IgD-negative memory B cell (primary cell): ENCODE measurements at regions not wholly inside any gene's neighbourhood (a gene's known extent, or its start where the extent isn't known, plus 50 kb on each side); places are given as distances from the start of the nearest gene placed in this dataset.

Experiments
- H3K27ac Mint-ChIP-seq, 3 donors: one replicate each; pipeline ENCODE4 v1.8.0; 2020 to 2022; ENCODE audit warnings: mild to moderate bottlenecking in 3 of 3, mixed read lengths in 3 of 3, moderate library complexity in 1 of 3
- H3K27me3 Mint-ChIP-seq: one replicate; pipeline ENCODE4 v1.8.0; 2021; ENCODE audit warnings: mixed read lengths
- H3K36me3 Mint-ChIP-seq: one replicate; pipeline ENCODE4 v1.8.0; 2020; ENCODE audit warnings: mild to moderate bottlenecking, mixed read lengths
- H3K4me1 Mint-ChIP-seq, 3 donors: one replicate each; pipeline ENCODE4 v1.8.0; 2020 to 2022; ENCODE audit warnings: mixed read lengths in 3 of 3, mild to moderate bottlenecking in 1 of 3
- H3K4me3 Mint-ChIP-seq, 4 donors: one replicate each; pipeline ENCODE4 v1.8.0; 2020 to 2022; ENCODE audit warnings: mild to moderate bottlenecking in 4 of 4, mixed read lengths in 4 of 4, moderate library complexity in 3 of 4
- H3K9me3 Mint-ChIP-seq, 3 donors: one replicate each; pipeline ENCODE4 v1.8.0; 2020 to 2021; ENCODE audit warnings: mixed read lengths in 3 of 3, mild to moderate bottlenecking in 1 of 3

- H3K4me1 Mint-ChIP-seq = no peaks in the 10 kb centered on the region
- no peaks in the 10 kb centered on the region for H3K36me3 Mint-ChIP-seq
- H3K4me3 Mint-ChIP-seq = no peak overlapping the region
- peaks cover 2 to 11% (median 8%) of the 10 kb centered on the region in 3 donors for H3K9me3 Mint-ChIP-seq
- no peaks in the 10 kb centered on the region for H3K27me3 Mint-ChIP-seq
- no peak overlapping the region for H3K27ac Mint-ChIP-seq
These were observed 794.8 kb upstream of the SEL1L start for GRCh38 chr14:82328442-82328841.

- Mint-ChIP-seq H3K27ac (no peak overlapping the region), H3K27me3 (no peaks in the 10 kb centered on the region), H3K9me3 (peaks cover 2 to 18% (median 4%) of the 10 kb centered on the region in 3 donors), H3K4me1 (no peaks in the 10 kb centered on the region), H3K36me3 (no peaks in the 10 kb centered on the region), H3K4me3 (no peak overlapping the region)
These were observed 807.7 kb upstream of the SEL1L start for GRCh38 chr14:82341261-82341810.

- H3K4me1 Mint-ChIP-seq = no peaks in the 10 kb centered on the region
- no peak overlapping the region for H3K27ac Mint-ChIP-seq
- H3K36me3 Mint-ChIP-seq = no peaks in the 10 kb centered on the region
- peaks cover 0 to 18% (median 4%) of the 10 kb centered on the region in 3 donors for H3K9me3 Mint-ChIP-seq
- no peaks in the 10 kb centered on the region for H3K27me3 Mint-ChIP-seq
- no peak overlapping the region for H3K4me3 Mint-ChIP-seq
These were observed 808.9 kb upstream of the SEL1L start for GRCh38 chr14:82342596-82342995.

DNA sequence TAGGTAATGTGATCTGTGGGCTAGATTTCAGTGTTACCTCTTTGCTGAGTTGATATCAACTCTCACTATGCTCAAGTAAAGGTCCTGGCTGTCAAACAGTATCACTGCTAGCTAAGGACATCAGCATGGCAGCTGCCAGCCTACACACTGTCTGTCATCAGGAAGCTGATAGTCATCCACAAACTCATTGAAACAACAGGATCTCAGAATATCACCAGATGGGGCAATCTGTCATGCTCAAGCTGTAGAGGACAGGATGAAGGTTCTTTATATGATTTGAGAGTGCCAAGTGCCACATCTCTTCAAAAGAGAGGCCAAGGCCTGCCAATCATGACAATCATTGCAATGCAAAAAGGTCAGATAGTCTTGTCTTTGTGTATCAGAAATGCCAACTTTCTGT, 811.5 kb upstream of the SEL1L start:
- H3K4me3 Mint-ChIP-seq = no peak overlapping the region
- H3K36me3 Mint-ChIP-seq = no peaks in the 10 kb centered on the region
- H3K9me3 Mint-ChIP-seq = peaks cover 0 to 14% (median under 1%) of the 10 kb centered on the region in 3 donors
- no peak overlapping the region for H3K27ac Mint-ChIP-seq
- H3K27me3 Mint-ChIP-seq = no peaks in the 10 kb centered on the region
- H3K4me1 Mint-ChIP-seq = no peaks in the 10 kb centered on the region

DNA sequence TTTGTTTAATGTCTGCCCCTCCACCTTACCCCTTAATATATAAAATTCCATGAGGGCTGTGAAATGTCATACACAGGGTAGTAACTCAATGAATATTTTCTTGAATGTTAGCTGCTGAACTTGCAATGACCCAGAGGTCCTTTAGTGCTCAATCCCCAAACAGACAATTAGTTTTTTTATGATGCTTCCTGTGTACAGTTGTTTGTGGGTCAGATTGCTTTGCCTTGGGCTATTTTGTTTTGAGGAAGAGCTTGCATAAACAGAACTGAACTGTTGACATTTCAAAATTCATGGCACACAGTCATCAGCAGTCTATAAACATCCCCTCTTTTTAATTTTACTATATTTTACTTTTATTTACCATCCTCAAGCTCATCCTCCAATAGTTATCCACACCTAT, 820.5 kb upstream of the SEL1L start:
- H3K27ac Mint-ChIP-seq = no peak overlapping the region
- H3K4me3 Mint-ChIP-seq = no peak overlapping the region

DNA sequence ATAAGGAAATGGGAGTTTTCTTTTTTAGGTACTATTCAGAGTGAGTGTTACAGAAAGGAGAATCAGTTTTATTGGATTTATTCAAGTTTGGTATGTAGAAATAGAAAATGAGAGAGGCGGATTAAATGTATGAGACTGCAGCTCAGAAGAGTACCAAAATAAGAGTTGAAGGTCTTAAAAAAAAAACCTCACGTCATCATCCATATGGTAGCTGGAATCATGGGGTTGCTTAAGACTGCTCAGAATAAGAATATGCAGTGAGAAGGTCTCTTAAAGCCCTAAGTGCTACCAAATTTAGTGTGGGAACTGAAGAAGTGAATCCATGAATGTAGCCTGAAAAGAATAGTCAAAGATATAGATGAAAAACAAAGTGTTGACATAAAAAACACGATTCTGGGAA, 825.5 kb upstream of the SEL1L start:
- H3K27me3 Mint-ChIP-seq = no peaks in the 10 kb centered on the region
- no peak overlapping the region for H3K4me3 Mint-ChIP-seq
- H3K4me1 Mint-ChIP-seq = no peaks in the 10 kb centered on the region
- H3K9me3 Mint-ChIP-seq = peaks cover 3 to 24% (median 4%) of the 10 kb centered on the region in 3 donors
- no peaks in the 10 kb centered on the region for H3K36me3 Mint-ChIP-seq
- H3K27ac Mint-ChIP-seq = no peak overlapping the region

More for the DNA sequence above, 820.5 kb upstream of the SEL1L start:
- no peaks in the 10 kb centered on the region for H3K4me1 Mint-ChIP-seq
- peaks cover 3 to 23% (median 4%) of the 10 kb centered on the region in 3 donors for H3K9me3 Mint-ChIP-seq
- H3K36me3 Mint-ChIP-seq = no peaks in the 10 kb centered on the region
- no peaks in the 10 kb centered on the region for H3K27me3 Mint-ChIP-seq

- Mint-ChIP-seq H3K4me3 (no peak overlapping the region), H3K4me1 (no peaks in the 10 kb centered on the region), H3K27me3 (no peaks in the 10 kb centered on the region)
These were observed 828.8 kb upstream of the SEL1L start for GRCh38 chr14:82362452-82362851.

GRCh38 chr14:82365471-82365870, 831.8 kb upstream of the SEL1L start:
- Mint-ChIP-seq H3K27me3 (no peaks in the 10 kb centered on the region), H3K4me1 (no peaks in the 10 kb centered on the region), H3K27ac (no peak overlapping the region), H3K36me3 (no peaks in the 10 kb centered on the region), H3K9me3 (peaks cover 0 to 4% (median 2%) of the 10 kb centered on the region in 3 donors), H3K4me3 (no peak overlapping the region)

More at GRCh38 chr14:82362452-82362851, 828.8 kb upstream of the SEL1L start:
- Mint-ChIP-seq H3K9me3 (peaks cover 0 to 10% (median 2%) of the 10 kb centered on the region in 3 donors), H3K36me3 (no peaks in the 10 kb centered on the region), H3K27ac (no peak overlapping the region)

DNA sequence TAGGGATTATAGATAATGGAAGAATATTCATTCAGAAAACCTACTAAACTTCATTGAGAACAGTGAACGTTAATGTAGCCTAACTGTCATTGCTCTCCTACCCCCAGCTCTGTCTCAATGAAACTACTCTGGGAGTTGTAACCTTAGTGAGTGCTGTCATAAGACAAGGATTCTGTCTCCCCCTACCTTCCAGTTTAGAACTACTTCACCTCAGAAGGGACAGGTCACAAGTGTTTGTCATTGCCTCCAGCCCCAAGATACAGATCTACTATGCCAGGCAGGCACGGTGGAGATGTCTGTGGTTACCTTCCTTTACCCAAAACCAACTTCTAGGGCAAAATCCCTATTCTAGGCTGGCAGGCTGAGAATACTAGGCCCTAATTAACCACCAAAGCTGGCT, 833.1 kb upstream of the SEL1L start:
- Mint-ChIP-seq H3K9me3 (peaks cover 0 to 4% (median 2%) of the 10 kb centered on the region in 3 donors), H3K27ac (no peak overlapping the region), H3K4me1 (no peaks in the 10 kb centered on the region), H3K27me3 (no peaks in the 10 kb centered on the region), H3K36me3 (no peaks in the 10 kb centered on the region), H3K4me3 (no peak overlapping the region)

DNA sequence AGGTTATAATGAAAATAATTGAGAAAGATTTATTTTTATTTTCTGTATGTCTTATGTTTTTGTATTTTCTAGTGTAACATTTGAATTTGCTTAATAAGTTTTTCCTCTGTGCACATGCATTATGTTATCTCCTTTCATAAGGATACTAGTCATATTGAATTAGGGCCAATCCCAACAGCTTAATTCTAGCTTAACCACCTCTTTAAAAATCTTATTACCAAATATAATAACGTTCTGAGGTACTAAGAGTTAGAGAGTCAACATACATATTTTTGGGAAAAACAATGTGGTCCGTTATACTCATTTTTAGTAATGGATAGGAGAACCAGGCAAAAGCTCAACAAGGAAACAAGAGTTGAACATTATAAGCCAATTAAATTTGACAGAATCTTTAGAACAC, 845.6 kb upstream of the SEL1L start:
- no peak overlapping the region for H3K4me3 Mint-ChIP-seq
- no peaks in the 10 kb centered on the region for H3K4me1 Mint-ChIP-seq
- peaks cover 0 to 15% (median 9%) of the 10 kb centered on the region in 3 donors for H3K9me3 Mint-ChIP-seq
- no peaks in the 10 kb centered on the region for H3K27me3 Mint-ChIP-seq
- H3K36me3 Mint-ChIP-seq = no peaks in the 10 kb centered on the region
- no peak overlapping the region for H3K27ac Mint-ChIP-seq

DNA sequence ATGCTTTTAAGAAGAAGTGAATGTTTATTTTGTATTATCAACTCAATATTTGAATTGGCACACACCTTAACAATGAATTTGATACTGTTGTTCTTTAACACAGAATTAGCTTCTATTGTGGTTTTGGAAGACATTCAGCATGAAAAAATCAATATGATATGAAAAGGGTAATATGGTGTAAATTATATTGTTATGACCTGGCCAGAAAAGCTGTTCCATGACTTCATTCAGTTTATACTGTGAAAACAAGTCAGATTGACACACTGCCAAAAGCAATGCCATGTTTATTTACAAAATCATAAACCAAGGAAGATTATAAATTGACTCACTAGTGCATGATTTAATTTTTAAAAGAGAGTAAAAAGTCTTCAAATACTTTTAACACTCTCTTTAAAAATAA, 851.4 kb upstream of the SEL1L start:
- Mint-ChIP-seq H3K4me3 (no peak overlapping the region), H3K27me3 (no peaks in the 10 kb centered on the region), H3K9me3 (peaks cover 5 to 20% (median 5%) of the 10 kb centered on the region in 3 donors), H3K4me1 (no peaks in the 10 kb centered on the region), H3K36me3 (peaks cover 2% of the 10 kb centered on the region), H3K27ac (no peak overlapping the region)

DNA sequence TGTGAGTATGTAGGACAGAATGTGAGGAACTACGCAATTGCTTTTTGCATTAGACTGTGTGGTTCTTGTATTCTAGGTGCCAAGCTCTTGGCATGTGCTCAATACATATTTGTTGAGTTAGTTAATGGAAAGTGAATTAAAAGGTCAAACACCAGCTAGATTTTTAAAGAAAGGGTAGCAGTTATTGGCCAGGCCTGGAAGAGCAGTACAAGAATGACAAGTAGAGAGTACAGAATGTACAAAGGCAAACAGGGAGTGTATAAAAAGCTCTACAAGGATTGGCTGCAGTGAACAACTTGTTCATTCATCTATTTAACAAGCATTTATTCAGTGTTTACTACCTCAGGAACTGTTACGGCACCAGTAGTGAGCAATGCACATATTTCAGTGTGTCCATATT, 854.0 kb upstream of the SEL1L start:
- no peak overlapping the region for H3K27ac Mint-ChIP-seq
- H3K9me3 Mint-ChIP-seq = peaks cover 5 to 23% (median 5%) of the 10 kb centered on the region in 3 donors
- no peaks in the 10 kb centered on the region for H3K27me3 Mint-ChIP-seq
- no peak overlapping the region for H3K4me3 Mint-ChIP-seq
- peaks cover 2% of the 10 kb centered on the region for H3K36me3 Mint-ChIP-seq
- H3K4me1 Mint-ChIP-seq = no peaks in the 10 kb centered on the region

- H3K9me3 Mint-ChIP-seq = peaks cover 5 to 20% (median 5%) of the 10 kb centered on the region in 3 donors
- no peak overlapping the region for H3K4me3 Mint-ChIP-seq
- peaks cover 2% of the 10 kb centered on the region for H3K36me3 Mint-ChIP-seq
- no peaks in the 10 kb centered on the region for H3K4me1 Mint-ChIP-seq
- H3K27me3 Mint-ChIP-seq = no peaks in the 10 kb centered on the region
- H3K27ac Mint-ChIP-seq = no peak overlapping the region
These were observed 854.8 kb upstream of the SEL1L start for GRCh38 chr14:82388488-82388887.

- no peak overlapping the region for H3K27ac Mint-ChIP-seq
- H3K36me3 Mint-ChIP-seq = peaks cover 2% of the 10 kb centered on the region
- peaks cover 2 to 19% (median 8%) of the 10 kb centered on the region in 3 donors for H3K9me3 Mint-ChIP-seq
- H3K27me3 Mint-ChIP-seq = no peaks in the 10 kb centered on the region
- no peak overlapping the region for H3K4me3 Mint-ChIP-seq
- no peaks in the 10 kb centered on the region for H3K4me1 Mint-ChIP-seq
These were observed 856.9 kb upstream of the SEL1L start for GRCh38 chr14:82390586-82390985.

DNA sequence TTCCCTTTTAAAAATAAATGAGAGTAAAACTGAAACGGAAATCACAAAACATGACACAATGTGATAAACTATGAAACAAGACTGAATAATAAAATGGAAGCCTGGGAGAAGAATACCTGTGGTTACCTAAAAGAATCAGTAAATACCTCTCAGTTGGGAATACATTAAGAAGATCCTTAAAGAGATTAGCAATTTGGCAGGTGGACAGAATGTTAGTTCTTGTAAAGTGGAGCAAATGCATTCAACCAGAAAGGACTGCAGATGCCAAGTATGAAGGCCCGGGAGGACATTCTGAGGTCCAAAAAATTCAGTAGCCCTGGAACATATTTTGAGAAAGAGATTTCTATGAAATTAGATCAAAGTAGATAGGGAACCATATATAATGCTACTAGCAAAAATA, 861.3 kb upstream of the SEL1L start:
- H3K9me3 Mint-ChIP-seq = peaks cover 0 to 16% (median 3%) of the 10 kb centered on the region in 3 donors
- no peaks in the 10 kb centered on the region for H3K27me3 Mint-ChIP-seq
- H3K27ac Mint-ChIP-seq = no peak overlapping the region
- no peaks in the 10 kb centered on the region for H3K4me1 Mint-ChIP-seq
- H3K4me3 Mint-ChIP-seq = no peak overlapping the region
- H3K36me3 Mint-ChIP-seq = no peaks in the 10 kb centered on the region

- Mint-ChIP-seq H3K4me3 (no peak overlapping the region), H3K27ac (no peak overlapping the region), H3K36me3 (no peaks in the 10 kb centered on the region), H3K9me3 (peaks cover 3 to 13% (median 3%) of the 10 kb centered on the region in 3 donors), H3K4me1 (no peaks in the 10 kb centered on the region), H3K27me3 (no peaks in the 10 kb centered on the region)
These were observed 864.6 kb upstream of the SEL1L start for GRCh38 chr14:82398256-82398655.
